Upper lobe of left lung (tissue), 4 donors: ENCODE measurements at regions not wholly inside any gene's neighbourhood (a gene's known extent, or its start where the extent isn't known, plus 50 kb on each side); places are given as distances from the start of the nearest gene placed in this dataset.

Experiments used
- EP300 ChIP-seq, 4 donors: sonication (generic); formaldehyde crosslinking; IDR thresholded peaks; one replicate each; pipeline ENCODE4 v1.5.1; 2017; ENCODE audit warnings: antibody characterized with exemption in 4 of 4, control low read depth in 2 of 4
- POLR2A ChIP-seq, 4 donors: fragments of 450-650 bp; IDR thresholded peaks; one replicate each; pipeline ENCODE4 v1.5.1; 2016 to 2017; ENCODE audit warnings: antibody characterized with exemption in 4 of 4, mild to moderate bottlenecking in 2 of 4
- POLR2AphosphoS5 ChIP-seq, 2 donors: sonication (generic); formaldehyde crosslinking; IDR thresholded peaks; one replicate each; pipeline ENCODE4 v1.5.1; 2017; ENCODE audit warnings: antibody characterized with exemption in 2 of 2
- TF ChIP-seq, protein P1 (sequence below), 6 experiments: fragments of 450-650 bp in 4 of 6; fragments of 200-600 bp in 2 of 6; sonication (generic) in 2 of 6; IDR thresholded peaks; one replicate each; pipeline ENCODE4 v1.5.1; 2016 to 2019; ENCODE audit warnings: antibody characterized with exemption in 6 of 6

DNA sequence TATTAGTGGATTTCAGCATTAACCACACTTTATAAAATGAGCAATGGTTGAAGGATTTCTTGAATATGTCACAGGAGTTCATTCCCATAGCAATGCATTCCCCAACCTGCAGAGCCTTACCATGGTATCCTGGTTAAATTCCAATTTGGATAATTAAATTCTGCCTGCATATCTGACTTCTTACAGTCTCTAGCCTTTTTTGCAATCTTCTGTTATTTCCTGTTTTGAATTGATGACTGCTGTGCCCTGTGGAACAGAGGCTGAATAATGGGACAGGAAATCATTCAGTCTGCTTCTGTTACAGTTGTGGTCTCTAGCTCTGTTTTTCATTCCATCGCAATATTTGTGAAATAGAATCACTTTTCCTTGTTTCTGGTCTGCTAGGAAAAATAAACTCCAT lies 1823.9 kb downstream of the PLA2G4A start:
- TF ChIP-seq, protein P1, sequence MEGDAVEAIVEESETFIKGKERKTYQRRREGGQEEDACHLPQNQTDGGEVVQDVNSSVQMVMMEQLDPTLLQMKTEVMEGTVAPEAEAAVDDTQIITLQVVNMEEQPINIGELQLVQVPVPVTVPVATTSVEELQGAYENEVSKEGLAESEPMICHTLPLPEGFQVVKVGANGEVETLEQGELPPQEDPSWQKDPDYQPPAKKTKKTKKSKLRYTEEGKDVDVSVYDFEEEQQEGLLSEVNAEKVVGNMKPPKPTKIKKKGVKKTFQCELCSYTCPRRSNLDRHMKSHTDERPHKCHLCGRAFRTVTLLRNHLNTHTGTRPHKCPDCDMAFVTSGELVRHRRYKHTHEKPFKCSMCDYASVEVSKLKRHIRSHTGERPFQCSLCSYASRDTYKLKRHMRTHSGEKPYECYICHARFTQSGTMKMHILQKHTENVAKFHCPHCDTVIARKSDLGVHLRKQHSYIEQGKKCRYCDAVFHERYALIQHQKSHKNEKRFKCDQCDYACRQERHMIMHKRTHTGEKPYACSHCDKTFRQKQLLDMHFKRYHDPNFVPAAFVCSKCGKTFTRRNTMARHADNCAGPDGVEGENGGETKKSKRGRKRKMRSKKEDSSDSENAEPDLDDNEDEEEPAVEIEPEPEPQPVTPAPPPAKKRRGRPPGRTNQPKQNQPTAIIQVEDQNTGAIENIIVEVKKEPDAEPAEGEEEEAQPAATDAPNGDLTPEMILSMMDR (IDR thresholded peaks at IDR 0.05): no peak
- TF ChIP-seq POLR2A (IDR thresholded peaks at IDR 0.05) (no peak), POLR2AphosphoS5 (IDR thresholded peaks at IDR 0.05) (no peak), EP300 (IDR thresholded peaks at IDR 0.05) (no peak)
